ENCODE measurements at regions not wholly inside any gene's neighbourhood (a gene's known extent, or its start where the extent isn't known, plus 50 kb on each side); places are given as distances from the start of the nearest gene placed in this dataset.

GRCh38 chr18:23398401-23398800, 54.7 kb upstream of the RIOK3 start:
- peaks cover 17% of the 10 kb centered on the region for H3K36me3 ChIP-seq (ENCODE audit: insufficient read depth, low read length)
- H3K9me3 ChIP-seq (ENCODE audit: low read length): no peaks in the 10 kb centered on the region
- no peaks in the 10 kb centered on the region for H3K79me2 ChIP-seq (ENCODE audit: insufficient read depth, low read depth, low read length)
- H3K4me2 ChIP-seq (ENCODE audit: low read length): no peak overlapping the region
- H4K20me1 ChIP-seq (ENCODE audit: insufficient read depth, low read length): no peaks in the 10 kb centered on the region
- no peak for DNase-seq (ENCODE audit: low spot score)
- no peak overlapping the region for H2AFZ ChIP-seq (ENCODE audit: low read length)
- TF ChIP-seq CTCF (conservative IDR thresholded peaks at IDR 0.05; ENCODE audit: low read length) (no peak), EZH2phosphoT487 (IDR thresholded peaks at IDR 0.05; ENCODE audit: borderline replicate concordance, low read depth, low read length) (no peak)
- ChIA-PET POLR2A (interaction anchor here (1.1 to 1.5 kb wide), 2 partner anchors 13 to 81 kb away, joined by 3 to 4 read pairs; no protein-coding TSS in a partner anchor), CTCF (ENCODE audit: unreplicated experiment) (no interaction called here)
- no peaks in the 10 kb centered on the region for H3K9me2 ChIP-seq (ENCODE audit: insufficient read depth, low read length)
- no peak overlapping the region for H3K27ac ChIP-seq (ENCODE audit: low read depth, low read length, poor library complexity, severe bottlenecking)
- no peak overlapping the region for H3K4me3 ChIP-seq (ENCODE audit: low read depth, low read length, poor library complexity, severe bottlenecking)
- no peaks in the 10 kb centered on the region for H3K4me1 ChIP-seq (ENCODE audit: insufficient read depth, low read length, poor library complexity, severe bottlenecking)
- no TSS peak for BruUV-seq (replicated peaks)
- intact Hi-C loops (cut with micrococcal nuclease; ENCODE audit: unreplicated experiment): no loop called here

- Histone ChIP-seq H4K20me1 (ENCODE audit: insufficient read depth, low read length) (no peaks in the 10 kb centered on the region), H3K36me3 (ENCODE audit: insufficient read depth, low read length) (peaks cover 19% of the 10 kb centered on the region), H3K9me2 (ENCODE audit: insufficient read depth, low read length) (no peaks in the 10 kb centered on the region), H3K79me2 (ENCODE audit: insufficient read depth, low read depth, low read length) (no peaks in the 10 kb centered on the region), H3K4me1 (ENCODE audit: insufficient read depth, low read length, poor library complexity, severe bottlenecking) (no peaks in the 10 kb centered on the region), H2AFZ (ENCODE audit: low read length) (no peak overlapping the region), H3K9me3 (ENCODE audit: low read length) (no peaks in the 10 kb centered on the region), H3K4me3 (ENCODE audit: low read depth, low read length, poor library complexity, severe bottlenecking) (no peak overlapping the region), H3K4me2 (ENCODE audit: low read length) (no peak overlapping the region), H3K27ac (ENCODE audit: low read depth, low read length, poor library complexity, severe bottlenecking) (no peak overlapping the region)
- ChIA-PET POLR2A (interaction anchor here (0.7 to 1.5 kb wide), 3 partner anchors 12 to 126 kb away, joined by 3 to 4 read pairs (median 3); no protein-coding TSS in a partner anchor), CTCF (ENCODE audit: unreplicated experiment) (no interaction called here)
- no TSS peak for BruUV-seq (replicated peaks)
- no peak for TF ChIP-seq EZH2phosphoT487 (IDR thresholded peaks at IDR 0.05; ENCODE audit: borderline replicate concordance, low read depth, low read length)
- no peak for TF ChIP-seq CTCF (conservative IDR thresholded peaks at IDR 0.05; ENCODE audit: low read length)
- DNase-seq (ENCODE audit: low spot score): no peak
- intact Hi-C loops (cut with micrococcal nuclease; ENCODE audit: unreplicated experiment): no loop called here
Measured at GRCh38 chr18:23399067-23399466, 54.0 kb upstream of the RIOK3 start.

- Histone ChIP-seq H3K9me2 (ENCODE audit: insufficient read depth, low read length) (no peaks in the 10 kb centered on the region), H3K36me3 (ENCODE audit: insufficient read depth, low read length) (peaks cover 23% of the 10 kb centered on the region), H3K9me3 (ENCODE audit: low read length) (no peaks in the 10 kb centered on the region), H4K20me1 (ENCODE audit: insufficient read depth, low read length) (no peaks in the 10 kb centered on the region), H3K4me1 (ENCODE audit: insufficient read depth, low read length, poor library complexity, severe bottlenecking) (no peaks in the 10 kb centered on the region), H2AFZ (ENCODE audit: low read length) (no peak overlapping the region), H3K4me3 (ENCODE audit: low read depth, low read length, poor library complexity, severe bottlenecking) (no peak overlapping the region), H3K4me2 (ENCODE audit: low read length) (no peak overlapping the region), H3K79me2 (ENCODE audit: insufficient read depth, low read depth, low read length) (no peaks in the 10 kb centered on the region), H3K27ac (ENCODE audit: low read depth, low read length, poor library complexity, severe bottlenecking) (no peak overlapping the region)
- TF ChIP-seq CTCF (conservative IDR thresholded peaks at IDR 0.05; ENCODE audit: low read length) (no peak), EZH2phosphoT487 (IDR thresholded peaks at IDR 0.05; ENCODE audit: borderline replicate concordance, low read depth, low read length) (no peak)
- BruUV-seq (replicated peaks): no TSS peak
- ChIA-PET CTCF (ENCODE audit: unreplicated experiment) (no interaction called here), POLR2A (interaction anchor here (0.6 kb wide), 1 partner anchor 31 kb away, joined by 3 read pairs; no protein-coding TSS in a partner anchor)
- intact Hi-C loops (cut with micrococcal nuclease; ENCODE audit: unreplicated experiment): loop anchor here (10.0 kb wide), 1 partner anchor 566 kb away; no protein-coding TSS in a partner anchor
- no peak for DNase-seq (ENCODE audit: low spot score)
Measured at GRCh38 chr18:23400918-23401317, 52.2 kb upstream of the RIOK3 start.
